GM12878 (cell line): ENCODE measurements at regions not wholly inside any gene's neighbourhood (a gene's known extent, or its start where the extent isn't known, plus 50 kb on each side); places are given as distances from the start of the nearest gene placed in this dataset.

Experiments
- ATAC-seq: fragments of 200-7000 bp; cut with Tn5 transposase; 3 replicates; pipeline ENCODE4 v1.9.1; 2020; ENCODE audit warnings: mild to moderate bottlenecking, moderate library complexity
- BruUV-seq: library from RNA; stranded (reverse); fragments of 400-500 nt; replicated peaks from 2 replicates; lab custom pipeline; 2021; lab: Mats Ljungman, UMichigan
- CTCF ChIA-PET: fragments of 300-600 bp; sonication (Branson Sonifier 250); formaldehyde crosslinking; extraction: SDS; loops from one replicate; lab custom pipeline; 2021; ENCODE audit warnings: inconsistent platforms; lab: Yijun Ruan, JAX
- POLR2A ChIA-PET: fragments of 350-600 bp; formaldehyde crosslinking; extraction: SDS; loops from one replicate; lab custom pipeline; 2021; ENCODE audit warnings: inconsistent platforms; lab: Charles Lee
- RAD21 ChIA-PET: fragments of 300-600 bp; sonication (Branson Sonifier 250); formaldehyde crosslinking; loops from one replicate; lab custom pipeline; 2023; ENCODE audit warnings: antibody characterized with exemption; ENCODE audit not compliant: unreplicated experiment; lab: Charles Lee
- SMC1A ChIA-PET: fragments of 300-600 bp; sonication (Branson Sonifier 250); formaldehyde crosslinking; loops from one replicate; lab custom pipeline; 2023; ENCODE audit not compliant: unreplicated experiment, uncharacterized antibody; lab: Charles Lee
- DNase-seq: peaks from one replicate; pipeline ENCODE4 v3.0.0-alpha.2; 2011; ENCODE audit warnings: low read depth, low spot score
- FAIRE-seq: peaks from 3 replicates; lab custom pipeline; 2011; peaks lifted over from hg19 to GRCh38; lab: Jason Lieb, UNC
- H2AFZ ChIP-seq: 2 replicates; pipeline ENCODE4 v1.6.0; 2011; ENCODE audit warnings: low read depth, low read length, control low read depth; ENCODE audit not compliant: control insufficient read depth
- H3K27ac ChIP-seq: 2 replicates; pipeline ENCODE4 v1.5.1; 2011; ENCODE audit warnings: control low read depth; ENCODE audit not compliant: control insufficient read depth, insufficient read depth
- H3K27me3 ChIP-seq, 2 experiments: replicated peaks in 1 of 2; 2 replicates each; pipeline versions ENCODE4 v1.6.0 to v1.6.1; 2011; ENCODE audit warnings: low read length in 1 of 2; ENCODE audit not compliant: control insufficient read depth in 2 of 2, insufficient read depth in 2 of 2
- H3K36me3 ChIP-seq, 2 experiments: 2 replicates each; pipeline ENCODE4 v1.5.1; 2011; ENCODE audit warnings: low read length in 1 of 2; ENCODE audit not compliant: control insufficient read depth in 2 of 2, insufficient read depth in 2 of 2
- H3K4me1 ChIP-seq: 2 replicates; pipeline ENCODE4 v1.6.1; 2011; ENCODE audit warnings: mild to moderate bottlenecking, low read length, moderate library complexity, mixed read lengths; ENCODE audit not compliant: control insufficient read depth, insufficient read depth
- H3K4me2 ChIP-seq: 2 replicates; pipeline ENCODE4 v1.6.0; 2011; ENCODE audit warnings: control low read depth; ENCODE audit not compliant: control insufficient read depth, insufficient read depth
- H3K4me3 ChIP-seq: fragments of 200-600 bp; sonication (generic); 2 replicates; pipeline ENCODE4 v1.5.1; 2016
- H3K79me2 ChIP-seq: 2 replicates; pipeline ENCODE4 v1.6.0; 2011; ENCODE audit warnings: low read length; ENCODE audit not compliant: control insufficient read depth, insufficient read depth
- H3K9ac ChIP-seq: 2 replicates; pipeline ENCODE4 v1.8.0; 2011; ENCODE audit warnings: low read length, control low read depth, mixed read lengths; ENCODE audit not compliant: control insufficient read depth, insufficient read depth
- H3K9me3 ChIP-seq: replicated peaks from 3 replicates; pipeline ENCODE4 v1.5.1; 2011; ENCODE audit warnings: mild to moderate bottlenecking, low read length; ENCODE audit not compliant: control insufficient read depth, insufficient read depth
- H4K20me1 ChIP-seq: 2 replicates; pipeline ENCODE4 v1.6.0; 2011; ENCODE audit not compliant: control insufficient read depth, insufficient read depth
- BCL11A ChIP-seq: IDR thresholded peaks from 2 replicates; pipeline ENCODE4 v1.6.1; 2011; ENCODE audit warnings: low read depth, low read length
- CHD4 ChIP-seq: fragments of 200-600 bp; sonication (generic); IDR thresholded peaks from 2 replicates; pipeline ENCODE4 v1.6.1; 2016; ENCODE audit warnings: mild to moderate bottlenecking
- E4F1 ChIP-seq: fragments of 450-650 bp; IDR thresholded peaks from 2 replicates; pipeline ENCODE4 v1.6.1; 2018; ENCODE audit warnings: borderline replicate concordance, mild to moderate bottlenecking; ENCODE audit not compliant: partially characterized antibody
- EZH2 ChIP-seq: IDR thresholded peaks from 2 replicates; pipeline ENCODE4 v1.6.1; 2012; ENCODE audit warnings: low read depth, mild to moderate bottlenecking, control low read depth, inconsistent platforms, low read length, borderline replicate concordance; ENCODE audit not compliant: control insufficient read depth
- HDAC6 ChIP-seq: fragments of 200-600 bp; sonication (generic); IDR thresholded peaks from one replicate; pipeline ENCODE4 v1.8.0; 2017; ENCODE audit warnings: antibody characterized with exemption; ENCODE audit not compliant: unreplicated experiment
- MTA3 ChIP-seq: IDR thresholded peaks from 2 replicates; pipeline ENCODE4 v1.6.1; 2012; ENCODE audit warnings: low read length, inconsistent platforms, borderline replicate concordance
- NR2F1 ChIP-seq: fragments of 450-650 bp; conservative IDR thresholded peaks from 2 replicates; pipeline ENCODE4 v1.6.1; 2017; ENCODE audit warnings: mild to moderate bottlenecking
- POLR2A ChIP-seq: IDR thresholded peaks from 2 replicates; pipeline ENCODE4 v1.6.1; 2011; ENCODE audit warnings: low read depth, mild to moderate bottlenecking, low read length
- POU2F2 ChIP-seq: IDR thresholded peaks from 3 replicates; pipeline ENCODE4 v1.6.1; 2011; ENCODE audit warnings: low read depth, mild to moderate bottlenecking, low read length, borderline replicate concordance
- SREBF1 ChIP-seq: IDR thresholded peaks from 2 replicates; pipeline ENCODE4 v1.6.1; 2012; ENCODE audit warnings: mild to moderate bottlenecking, low read length
- TCF12 ChIP-seq: IDR thresholded peaks from 2 replicates; pipeline ENCODE4 v1.6.1; 2011; ENCODE audit warnings: low read depth, mild to moderate bottlenecking, low read length
- ZNF207 ChIP-seq: fragments of 450-650 bp; IDR thresholded peaks from 2 replicates; pipeline ENCODE4 v1.6.1; 2014; ENCODE audit warnings: antibody characterized with exemption, mild to moderate bottlenecking, borderline replicate concordance
- ZNF217 ChIP-seq: fragments of 450-650 bp; IDR thresholded peaks from 2 replicates; pipeline ENCODE4 v1.6.1; 2017; ENCODE audit warnings: antibody characterized with exemption, mild to moderate bottlenecking
- WGBS: methylation state at CpG from one replicate; pipeline ENCODE4 v1.1.6; 2016; ENCODE audit warnings: low lambda C conversion rate; ENCODE audit not compliant: insufficient replicate concordance, insufficient coverage; ENCODE audit errors: missing lambda C conversion rate; 5-methylcytosine and 5-hydroxymethylcytosine counted together
- in situ Hi-C: fragments of 300-500 bp; cut with MboI; formaldehyde crosslinking; loops from 9 replicates; pipeline ENCODE4 v1.14.3; 2018; ENCODE audit warnings: mixed read lengths
- intact Hi-C: fragments of 100-400 bp; cut with micrococcal nuclease; formaldehyde crosslinking; loops from one replicate; pipeline ENCODE4 v1.14.2; 2022; ENCODE audit not compliant: unreplicated experiment
- TF ChIP-seq, protein P1 (sequence below): fragments of 450-650 bp; IDR thresholded peaks from 2 replicates; pipeline ENCODE4 v1.6.1; 2016; ENCODE audit warnings: mild to moderate bottlenecking, moderate library complexity, borderline replicate concordance

DNA sequence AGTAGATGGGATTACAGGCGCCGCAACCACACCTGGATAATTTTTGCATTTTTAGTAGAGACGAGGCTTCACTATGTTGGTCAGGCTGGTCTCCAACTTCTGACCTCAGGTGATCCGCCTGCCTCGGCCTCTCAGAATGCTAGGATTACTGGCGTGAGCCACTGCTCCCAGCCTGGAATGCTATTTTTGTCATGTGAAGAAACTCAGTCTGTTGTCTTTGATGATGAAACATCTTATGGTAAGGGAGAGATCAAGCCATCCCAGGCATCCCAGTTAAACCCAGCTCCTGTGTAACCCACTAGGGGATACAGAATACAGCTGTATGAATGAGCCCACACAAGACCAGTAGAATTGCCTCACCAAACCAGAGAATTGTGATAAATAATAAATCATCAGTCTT is 83.6 kb upstream of the RBM24 start:
- BruUV-seq = no TSS peak
- SMC1A ChIA-PET = no interaction called here
- Histone ChIP-seq H3K27me3 (no peaks in the 10 kb centered on the region), H3K4me2 (no peak overlapping the region), H2AFZ (no peak overlapping the region), H4K20me1 (no peaks in the 10 kb centered on the region), H3K36me3 (no peaks in the 10 kb centered on the region), H3K9me3 (no peaks in the 10 kb centered on the region; the same call in 2 of the 3 replicates), H3K4me1 (no peaks in the 10 kb centered on the region), H3K27ac (no peak overlapping the region), H3K4me3 (no peak overlapping the region), H3K9ac (no peak overlapping the region), H3K79me2 (no peaks in the 10 kb centered on the region)
- in situ Hi-C loops (no loop called here), intact Hi-C loops (no loop called here)
- DNase-seq = no peak
- POLR2A ChIA-PET = interaction anchor here (0.7 kb wide), 1 partner anchor 75 kb away, joined by 5 read pairs; no protein-coding TSS in a partner anchor
- ATAC-seq = no peak
- WGBS = 53% methylated on average over 6 of the region's 6 CpGs
- no peak for FAIRE-seq
- no peak for TF ChIP-seq POU2F2
- TF ChIP-seq HDAC6 = no peak
- no peak for TF ChIP-seq NR2F1
- no peak for TF ChIP-seq EZH2
- TF ChIP-seq SREBF1 = no peak
- TF ChIP-seq BCL11A = no peak
- TF ChIP-seq, protein P1, sequence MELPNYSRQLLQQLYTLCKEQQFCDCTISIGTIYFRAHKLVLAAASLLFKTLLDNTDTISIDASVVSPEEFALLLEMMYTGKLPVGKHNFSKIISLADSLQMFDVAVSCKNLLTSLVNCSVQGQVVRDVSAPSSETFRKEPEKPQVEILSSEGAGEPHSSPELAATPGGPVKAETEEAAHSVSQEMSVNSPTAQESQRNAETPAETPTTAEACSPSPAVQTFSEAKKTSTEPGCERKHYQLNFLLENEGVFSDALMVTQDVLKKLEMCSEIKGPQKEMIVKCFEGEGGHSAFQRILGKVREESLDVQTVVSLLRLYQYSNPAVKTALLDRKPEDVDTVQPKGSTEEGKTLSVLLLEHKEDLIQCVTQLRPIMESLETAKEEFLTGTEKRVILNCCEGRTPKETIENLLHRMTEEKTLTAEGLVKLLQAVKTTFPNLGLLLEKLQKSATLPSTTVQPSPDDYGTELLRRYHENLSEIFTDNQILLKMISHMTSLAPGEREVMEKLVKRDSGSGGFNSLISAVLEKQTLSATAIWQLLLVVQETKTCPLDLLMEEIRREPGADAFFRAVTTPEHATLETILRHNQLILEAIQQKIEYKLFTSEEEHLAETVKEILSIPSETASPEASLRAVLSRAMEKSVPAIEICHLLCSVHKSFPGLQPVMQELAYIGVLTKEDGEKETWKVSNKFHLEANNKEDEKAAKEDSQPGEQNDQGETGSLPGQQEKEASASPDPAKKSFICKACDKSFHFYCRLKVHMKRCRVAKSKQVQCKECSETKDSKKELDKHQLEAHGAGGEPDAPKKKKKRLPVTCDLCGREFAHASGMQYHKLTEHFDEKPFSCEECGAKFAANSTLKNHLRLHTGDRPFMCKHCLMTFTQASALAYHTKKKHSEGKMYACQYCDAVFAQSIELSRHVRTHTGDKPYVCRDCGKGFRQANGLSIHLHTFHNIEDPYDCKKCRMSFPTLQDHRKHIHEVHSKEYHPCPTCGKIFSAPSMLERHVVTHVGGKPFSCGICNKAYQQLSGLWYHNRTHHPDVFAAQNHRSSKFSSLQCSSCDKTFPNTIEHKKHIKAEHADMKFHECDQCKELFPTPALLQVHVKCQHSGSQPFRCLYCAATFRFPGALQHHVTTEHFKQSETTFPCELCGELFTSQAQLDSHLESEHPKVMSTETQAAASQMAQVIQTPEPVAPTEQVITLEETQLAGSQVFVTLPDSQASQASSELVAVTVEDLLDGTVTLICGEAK = no peak
- no peak for TF ChIP-seq TCF12
- TF ChIP-seq CHD4 = no peak
- no peak for TF ChIP-seq E4F1
- TF ChIP-seq MTA3 = no peak
- TF ChIP-seq ZNF217 = no peak
- no peak for TF ChIP-seq POLR2A
- no peak for TF ChIP-seq ZNF207
- RAD21 ChIA-PET = no interaction called here
- CTCF ChIA-PET = no interaction called here
